IPS-NIHi7 (cell line): ENCODE measurements at regions not wholly inside any gene's neighbourhood (a gene's known extent, or its start where the extent isn't known, plus 50 kb on each side); places are given as distances from the start of the nearest gene placed in this dataset.
A peak's percentile ranks its signal among the peaks of the same experiment; 100 is the strongest.

Experiments
- DNase-seq: peaks from one replicate; pipeline ENCODE4 v3.0.0; 2012; ENCODE audit warnings: mixed read lengths; ENCODE audit errors: extremely low spot score

GRCh38 chr2:167900435-167901114 is 346.8 kb downstream of the STK39 start:
- no peak for DNase-seq

- no peak for DNase-seq
Observed at GRCh38 chr2:167898340-167898739, 349.1 kb downstream of the STK39 start.

DNA sequence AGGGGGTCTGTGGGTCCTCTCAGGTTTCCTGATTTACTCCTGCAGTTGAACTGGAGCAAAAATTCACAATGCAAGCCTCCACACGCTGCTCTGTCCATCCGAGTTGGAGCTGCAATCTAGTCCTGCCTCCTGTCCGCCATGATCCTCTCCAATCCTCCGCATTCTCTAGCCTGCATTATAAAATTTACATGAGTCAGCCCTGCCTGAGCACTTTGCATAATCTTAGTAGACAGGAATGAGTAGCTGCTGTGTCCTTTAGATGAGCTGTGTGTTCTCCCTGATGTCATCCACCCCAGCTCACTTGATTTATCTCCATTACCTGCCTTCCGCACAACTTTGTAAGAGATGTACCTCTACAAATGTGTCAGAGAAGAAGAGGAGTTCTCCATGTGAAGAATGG is 355.6 kb downstream of the STK39 start:
- DNase-seq = no peak

DNA sequence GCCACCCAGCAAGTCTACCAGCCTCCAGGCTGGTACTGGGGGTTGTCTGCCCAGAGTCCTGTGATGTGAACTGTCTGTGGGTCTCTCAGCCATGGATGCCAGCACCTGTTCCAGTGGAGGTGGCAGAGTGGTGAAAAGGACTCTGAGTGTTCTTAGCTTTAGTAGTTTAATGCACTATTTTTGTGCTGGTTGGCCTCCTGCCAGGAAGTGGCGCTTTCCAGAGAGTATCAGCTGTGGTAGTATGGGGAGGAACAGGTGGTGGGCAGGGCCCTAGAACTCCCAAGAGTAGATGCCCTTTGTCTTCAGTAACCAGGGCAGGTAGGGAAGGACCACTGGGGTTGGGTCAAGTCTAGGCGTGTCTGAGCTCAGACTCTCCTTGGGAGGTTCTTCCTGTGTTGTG is 356.7 kb downstream of the STK39 start:
- no peak for DNase-seq

DNA sequence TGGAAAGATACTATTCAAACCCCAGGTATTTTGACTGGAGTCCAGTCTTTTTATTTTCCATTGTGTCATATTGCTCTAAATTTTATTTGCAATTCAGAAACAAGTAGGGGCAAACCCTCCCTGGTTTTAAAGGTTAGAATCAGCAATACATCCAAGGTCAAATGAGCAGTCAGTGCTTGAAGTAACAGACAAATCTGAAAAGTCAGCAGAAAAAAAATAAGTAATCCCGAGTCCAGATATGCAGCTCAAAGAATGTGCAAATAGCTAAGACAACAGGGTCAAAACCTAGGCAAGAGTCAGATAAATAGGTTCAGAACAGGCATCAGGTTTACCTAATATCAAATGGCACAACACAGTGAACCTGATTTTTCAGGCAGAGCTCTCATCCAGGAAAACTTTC is 367.0 kb downstream of the STK39 start:
- no peak for DNase-seq

- no peak for DNase-seq
Observed at GRCh38 chr2:167875529-167875928, 371.9 kb downstream of the STK39 start.

DNA sequence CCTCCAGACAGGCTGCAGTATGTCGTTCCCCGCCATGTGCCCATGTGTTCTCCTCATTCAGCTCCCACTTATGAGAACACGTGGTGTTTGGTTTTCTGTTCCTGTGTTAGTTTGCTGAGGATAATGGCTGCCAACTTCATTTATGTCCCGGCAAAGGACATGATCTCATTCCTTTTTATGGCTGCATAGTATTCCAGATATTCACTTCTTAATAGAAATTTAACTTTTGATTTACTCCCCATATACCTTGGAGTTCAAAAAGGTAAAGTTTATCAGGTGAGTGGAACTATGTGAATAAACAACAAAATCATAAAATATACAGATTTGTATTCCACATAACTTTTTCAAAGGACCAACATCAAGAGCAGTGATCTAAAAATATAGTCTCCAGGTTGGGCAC is 372.6 kb downstream of the STK39 start:
- no peak for DNase-seq

GRCh38 chr2:167871286-167871685 is 376.1 kb downstream of the STK39 start:
- no peak for DNase-seq

GRCh38 chr2:167869200-167869599 is 378.2 kb downstream of the STK39 start:
- DNase-seq = peak; percentile 44

DNA sequence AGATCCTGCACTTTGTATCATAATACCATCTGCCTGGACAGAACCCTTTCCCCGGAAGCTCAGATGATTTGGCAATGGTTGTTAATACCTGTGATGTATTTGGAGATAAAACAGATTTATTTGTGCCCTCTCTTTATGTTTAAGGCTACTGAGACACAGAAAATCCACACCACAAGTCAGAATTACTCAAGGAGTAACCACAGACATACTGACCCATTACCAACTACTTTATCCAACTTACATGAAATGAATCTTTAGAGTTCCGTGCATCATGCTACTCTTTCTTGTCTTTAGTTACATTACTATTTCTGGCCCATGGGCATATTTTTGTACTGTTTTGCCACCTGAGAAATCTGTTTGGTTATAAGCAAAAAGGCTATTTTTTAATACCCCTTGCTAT is 384.0 kb downstream of the STK39 start:
- DNase-seq = no peak

DNA sequence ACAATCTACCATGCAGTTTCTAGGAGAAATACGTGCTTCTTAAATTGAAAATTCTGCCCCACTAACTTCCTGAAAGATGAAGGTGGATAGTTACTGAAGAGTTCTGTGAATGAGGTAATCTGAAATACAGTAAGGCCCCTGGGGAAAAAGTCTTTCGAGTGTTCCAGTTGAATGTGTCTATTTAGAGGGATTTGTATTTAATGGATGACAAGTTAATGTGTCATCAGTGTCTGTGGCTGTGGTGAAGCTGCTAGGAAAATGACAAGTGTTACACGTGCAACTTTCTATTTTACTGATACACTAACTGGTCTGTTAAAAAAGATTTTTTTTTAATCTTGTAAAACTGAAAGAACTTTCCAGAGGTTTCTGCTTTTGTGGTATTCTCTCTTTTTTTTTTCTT is 384.6 kb downstream of the STK39 start:
- DNase-seq = no peak

- DNase-seq = no peak
Observed at GRCh38 chr2:167862296-167862695, 385.1 kb downstream of the STK39 start.

DNA sequence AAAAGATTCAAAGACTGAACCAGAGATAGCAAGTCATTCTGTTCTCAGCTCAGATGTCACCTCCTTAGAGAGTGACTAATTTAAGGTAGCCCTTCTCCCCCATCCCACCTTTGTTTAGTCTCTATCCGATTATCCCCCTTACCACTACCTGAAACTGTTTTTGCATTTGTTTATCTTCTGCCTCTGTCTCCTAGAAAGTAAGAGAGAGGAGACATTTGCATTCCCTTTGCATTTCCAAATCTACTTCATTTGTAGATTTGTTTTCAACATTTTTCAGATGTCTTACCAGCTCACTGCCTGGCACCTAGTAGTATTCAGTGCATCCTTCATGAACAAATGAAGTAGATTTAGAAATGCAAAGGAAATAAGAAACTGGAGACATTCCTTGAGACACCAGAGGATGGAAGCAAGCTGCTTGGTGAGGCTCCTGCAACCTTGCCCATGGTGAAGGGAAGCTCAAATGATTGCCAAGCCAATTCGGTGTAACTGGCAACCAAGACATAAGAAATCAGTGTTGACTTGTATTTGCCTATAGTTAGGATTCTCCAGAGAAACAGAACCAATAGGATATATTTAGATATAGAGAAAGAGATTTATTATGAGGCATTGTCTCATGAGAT is 385.7 kb downstream of the STK39 start:
- peak; percentile 30 for DNase-seq

GRCh38 chr2:167860082-167860481 is 387.3 kb downstream of the STK39 start:
- no peak for DNase-seq

GRCh38 chr2:167859676-167860075 is 387.7 kb downstream of the STK39 start:
- DNase-seq = no peak

- DNase-seq = no peak
Observed at GRCh38 chr2:167858086-167858485, 389.3 kb downstream of the STK39 start.

- DNase-seq = no peak
Observed at GRCh38 chr2:167857416-167857815, 390.0 kb downstream of the STK39 start.

DNA sequence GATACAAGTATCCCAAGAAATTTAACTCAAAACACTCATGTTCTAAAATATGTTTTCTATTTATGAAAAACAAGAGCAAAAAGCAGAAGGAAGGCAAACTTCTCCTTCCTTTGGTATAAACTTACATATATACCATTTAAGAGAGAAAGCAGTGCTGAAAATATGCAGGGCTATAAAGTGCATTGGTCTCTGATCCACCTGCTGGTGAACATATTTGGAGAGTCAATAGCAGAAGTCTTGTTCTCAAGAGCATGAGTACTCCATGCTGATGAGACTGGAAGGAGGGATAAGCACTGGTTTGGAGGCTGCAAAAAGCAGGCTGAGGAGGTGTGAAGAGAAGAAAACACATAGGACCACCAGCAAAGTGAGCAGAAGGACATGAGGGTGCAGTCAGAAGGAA is 391.2 kb downstream of the STK39 start:
- no peak for DNase-seq

DNA sequence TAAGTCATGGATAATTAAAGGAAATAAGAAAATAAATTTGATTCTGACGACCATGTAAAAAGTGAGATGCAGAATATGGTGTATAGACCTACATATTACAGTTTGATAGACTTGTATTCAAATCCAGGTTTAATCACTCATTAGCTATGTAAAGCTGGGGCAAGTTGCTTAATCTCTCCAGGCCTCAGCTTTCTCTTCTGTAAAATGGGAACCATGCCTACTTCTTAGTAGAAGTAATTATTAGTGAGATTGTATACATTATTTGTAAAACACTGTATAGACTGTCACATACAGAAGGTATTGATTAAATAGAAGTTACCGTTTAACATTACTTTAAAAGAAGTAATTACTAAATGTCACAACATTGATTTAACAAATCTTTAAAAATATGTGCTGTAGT is 392.2 kb downstream of the STK39 start:
- no peak for DNase-seq

- DNase-seq = no peak
Observed at GRCh38 chr2:167853717-167854116, 393.7 kb downstream of the STK39 start.

- no peak for DNase-seq
Observed at GRCh38 chr2:167851876-167852275, 395.5 kb downstream of the STK39 start.

- no peak for DNase-seq
Observed at GRCh38 chr2:167851323-167851860, 396.0 kb downstream of the STK39 start.

GRCh38 chr2:167844714-167845530 is 402.5 kb downstream of the STK39 start:
- no peak for DNase-seq
